Iris pigment epithelial cell (primary cell): ENCODE measurements at regions not wholly inside any gene's neighbourhood (a gene's known extent, or its start where the extent isn't known, plus 50 kb on each side); places are given as distances from the start of the nearest gene placed in this dataset.
"Not testable (repeated sequence)": the region's sequence is repeated elsewhere in the genome, so short reads cannot be mapped to it uniquely, and the experiment has no call there.

ENCODE experiments used
- DNase-seq: peaks from one replicate; pipeline ENCODE4 v3.0.0-alpha.2; 2011; ENCODE audit warnings: low read depth

DNA sequence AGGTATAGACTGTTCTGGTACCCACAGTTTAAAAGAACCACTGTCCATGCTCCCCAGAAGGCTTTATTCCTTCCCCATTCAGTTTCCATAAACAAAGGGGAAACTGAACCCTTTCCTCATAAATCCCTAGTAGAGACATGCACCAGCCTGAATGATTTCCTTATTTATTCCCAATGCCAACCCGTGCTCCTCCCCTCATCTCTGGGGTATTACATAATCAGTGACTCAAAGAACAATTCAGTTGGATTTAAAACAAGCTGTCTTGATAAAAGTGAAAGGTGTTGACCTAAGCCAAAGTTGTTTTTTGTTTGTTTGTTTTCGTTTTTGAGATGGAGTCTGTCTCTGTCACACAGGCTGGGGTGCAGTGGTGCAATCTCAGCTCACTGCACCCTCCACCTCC is 418.5 kb upstream of the CNTNAP5 start:
- no peak for DNase-seq

DNA sequence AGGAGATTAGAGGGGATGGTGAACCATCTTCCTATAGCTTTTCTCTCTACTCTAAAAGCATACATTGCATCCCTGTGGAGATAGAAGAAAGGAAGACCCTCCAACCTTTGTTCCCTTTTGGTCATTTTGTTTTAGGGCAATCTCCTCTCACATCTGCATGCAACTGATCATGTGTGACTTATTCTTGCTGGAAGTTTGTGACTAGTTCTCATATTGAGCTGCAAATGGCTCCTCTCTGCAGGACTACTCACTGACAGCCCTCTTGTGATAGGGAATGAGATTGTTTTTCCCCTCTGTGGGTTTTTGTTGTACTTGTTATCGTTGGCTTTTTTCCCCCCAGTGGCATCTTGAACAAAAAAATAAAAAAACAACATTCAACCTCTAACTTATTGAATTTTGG is 416.0 kb upstream of the CNTNAP5 start:
- DNase-seq, result no peak

DNA sequence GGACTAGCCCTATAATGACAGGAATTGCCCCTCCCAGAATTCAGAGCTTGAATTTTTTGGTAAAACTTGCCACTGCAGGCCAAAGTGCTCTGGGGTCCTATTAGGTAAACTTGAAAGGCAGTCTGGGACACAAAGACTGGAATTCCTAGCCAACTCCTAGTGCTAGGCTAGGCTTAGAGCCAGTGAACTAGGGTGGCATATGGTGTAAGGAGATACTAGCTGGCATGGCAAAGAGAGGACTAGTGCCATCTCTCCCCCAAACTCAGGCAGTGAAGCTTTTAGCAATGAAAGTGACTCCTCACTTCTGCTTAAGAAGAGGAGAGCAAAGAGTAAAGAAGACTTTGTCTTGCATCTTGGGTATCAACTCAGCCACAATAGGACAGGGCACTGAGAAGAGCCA is 410.5 kb upstream of the CNTNAP5 start:
- DNase-seq, result no peak

DNA sequence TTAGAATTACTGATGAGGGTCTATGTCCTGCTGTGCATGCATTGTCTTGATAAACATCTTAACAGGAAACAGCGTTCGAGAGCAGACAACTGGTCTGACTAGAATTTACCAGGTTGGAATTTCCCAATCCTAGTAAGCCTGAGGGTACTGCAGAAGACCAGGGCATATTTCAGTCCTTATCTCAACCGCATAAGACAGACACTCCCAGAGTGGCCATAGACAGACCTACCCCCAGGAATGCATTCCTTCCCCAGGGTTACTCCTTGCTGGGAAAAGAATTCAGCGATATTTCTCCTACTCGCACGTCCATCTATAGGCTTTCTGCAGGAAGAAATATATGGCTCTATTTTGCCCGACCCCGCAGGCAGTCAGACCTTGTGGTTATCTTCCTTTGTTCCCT is 406.4 kb upstream of the CNTNAP5 start:
- DNase-seq, result not testable (repeated sequence)

DNA sequence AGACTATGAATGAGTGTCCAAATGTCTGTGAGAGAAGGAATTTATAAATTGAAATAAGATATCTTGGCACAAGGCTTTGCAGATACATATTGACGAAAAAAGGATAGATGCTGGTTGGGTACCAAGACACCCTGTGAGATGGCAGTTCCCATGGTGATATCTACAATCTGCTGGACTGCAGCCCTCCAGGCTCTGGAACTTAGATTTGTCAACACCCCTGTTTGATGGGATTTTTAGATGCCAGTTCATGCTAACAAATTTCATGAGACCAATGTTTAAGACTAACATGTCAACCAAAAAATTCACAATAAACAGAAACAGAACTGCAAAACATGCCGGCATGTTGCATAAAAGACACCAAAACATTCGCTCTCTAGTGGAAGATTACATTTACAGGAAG is 400.3 kb upstream of the CNTNAP5 start:
- no peak for DNase-seq

DNA sequence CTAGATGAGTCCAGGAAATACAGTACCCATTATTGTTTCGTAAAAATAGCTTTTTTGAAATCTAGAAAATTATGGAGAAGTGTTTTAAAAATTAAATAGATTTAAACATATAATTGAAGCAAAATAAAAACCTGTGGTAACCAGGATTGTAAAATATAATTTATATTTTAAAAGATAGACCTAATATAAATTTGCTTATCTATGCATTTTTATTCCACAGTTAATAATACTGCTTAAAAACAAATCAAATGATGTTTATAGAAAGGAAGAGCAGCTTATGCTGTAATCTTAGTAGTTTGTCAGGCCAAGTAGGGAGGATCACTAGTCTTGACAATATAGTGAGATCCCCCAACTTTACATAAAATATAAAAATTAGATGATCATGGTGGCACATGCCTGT is 388.9 kb upstream of the CNTNAP5 start:
- DNase-seq, result no peak

DNA sequence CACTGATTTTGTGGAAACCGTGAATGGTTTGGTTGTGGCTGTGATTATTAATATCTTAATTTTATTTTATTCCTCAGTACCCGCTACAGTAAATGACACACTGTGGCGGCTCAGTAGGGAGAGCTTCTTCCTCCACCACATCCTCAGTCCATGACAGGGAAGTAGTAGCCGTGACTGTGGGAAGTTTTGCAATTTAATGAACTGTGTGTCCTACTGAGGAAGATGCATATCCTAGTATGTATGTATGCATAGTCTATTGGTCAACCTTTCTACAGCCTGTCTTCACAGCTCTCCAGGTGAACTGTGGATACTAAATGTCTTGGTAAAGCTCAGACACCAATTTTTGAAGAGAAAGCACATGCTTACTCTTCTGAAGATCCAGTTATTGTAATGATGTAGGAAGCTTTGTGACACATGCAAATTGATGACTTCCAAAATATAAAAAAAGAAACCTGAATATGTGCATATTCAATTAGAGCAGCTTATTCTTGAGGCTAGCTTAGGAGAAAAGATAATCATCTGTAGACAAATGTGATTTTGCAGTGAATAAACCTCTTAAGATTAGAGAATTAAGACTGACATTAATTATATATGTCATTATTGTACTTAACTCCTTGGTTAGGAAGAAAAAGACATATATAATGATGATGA is 384.3 kb upstream of the CNTNAP5 start:
- DNase-seq, result no peak

DNA sequence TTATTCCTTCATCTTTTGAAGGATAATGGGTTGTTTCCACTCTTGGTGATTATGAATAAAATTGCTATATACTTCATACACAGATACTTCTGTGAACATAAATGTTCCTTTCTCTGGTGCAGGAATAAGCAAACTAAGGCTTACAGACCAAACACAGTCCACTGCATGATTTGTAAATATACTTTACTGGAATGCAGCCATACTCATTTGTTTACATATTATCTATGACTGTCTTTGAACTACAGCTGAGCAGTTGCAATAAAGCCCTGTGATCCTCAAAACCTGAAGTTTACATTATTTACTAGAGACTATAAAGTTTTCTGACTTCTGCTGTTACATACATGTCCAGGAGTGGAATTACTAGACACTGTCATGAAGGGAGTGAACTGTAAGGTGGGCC is 381.0 kb upstream of the CNTNAP5 start:
- DNase-seq, result no peak

DNA sequence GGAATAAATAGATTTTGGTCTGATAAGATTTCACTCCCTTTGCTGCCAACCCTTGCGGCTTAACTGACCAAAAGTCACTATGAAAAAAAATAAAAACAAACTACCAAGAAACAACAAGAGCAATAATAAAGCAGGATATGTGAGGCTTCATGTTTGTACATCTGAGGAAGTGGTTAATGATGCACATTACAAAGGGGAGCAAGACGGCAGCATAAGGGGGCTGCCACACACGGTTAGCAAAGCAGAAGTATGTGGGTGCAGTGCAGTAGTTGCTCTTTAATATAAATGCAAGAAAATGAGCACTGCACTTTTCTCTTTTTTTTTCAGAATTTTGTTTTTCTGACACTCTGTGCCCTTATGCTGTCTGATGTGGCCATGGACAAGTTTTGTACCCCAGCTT is 377.1 kb upstream of the CNTNAP5 start:
- no peak for DNase-seq

DNA sequence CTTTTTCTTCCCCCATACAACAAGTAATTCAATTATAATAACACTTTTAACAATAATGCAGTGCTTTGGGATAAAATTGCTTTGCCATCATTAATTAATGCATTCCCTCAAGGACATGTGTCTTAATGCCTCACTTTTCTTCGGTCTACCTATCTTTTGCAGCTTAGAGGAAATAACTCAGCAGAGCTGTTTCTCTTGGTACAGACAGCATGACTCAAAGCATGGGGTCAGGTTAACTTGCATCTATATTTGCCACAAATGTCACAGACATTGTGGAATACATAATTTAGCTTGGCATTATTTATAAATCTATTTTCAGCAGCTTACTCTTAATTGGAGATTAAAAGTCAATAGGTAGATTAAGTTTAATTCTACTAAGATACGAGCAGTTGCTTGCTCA is 376.1 kb upstream of the CNTNAP5 start:
- DNase-seq, result no peak

DNA sequence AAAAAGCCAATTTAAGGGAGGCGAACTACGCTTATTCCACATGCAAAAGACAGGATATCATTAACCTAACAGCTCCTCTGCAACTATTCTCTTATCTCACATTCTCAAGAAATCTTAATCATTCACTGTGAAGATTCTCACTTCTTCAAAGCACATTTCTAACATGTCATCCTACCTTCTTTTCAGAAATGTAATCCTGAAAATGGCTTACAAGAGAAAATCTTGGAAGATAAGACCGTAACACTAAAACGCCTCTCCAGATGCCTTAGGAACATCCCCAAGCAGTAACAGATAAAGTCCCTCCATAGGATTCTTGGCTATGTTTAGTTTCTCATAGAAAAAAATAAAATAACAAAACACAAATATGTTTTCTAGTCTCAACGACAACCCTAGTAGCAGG is 373.9 kb upstream of the CNTNAP5 start:
- no peak for DNase-seq

DNA sequence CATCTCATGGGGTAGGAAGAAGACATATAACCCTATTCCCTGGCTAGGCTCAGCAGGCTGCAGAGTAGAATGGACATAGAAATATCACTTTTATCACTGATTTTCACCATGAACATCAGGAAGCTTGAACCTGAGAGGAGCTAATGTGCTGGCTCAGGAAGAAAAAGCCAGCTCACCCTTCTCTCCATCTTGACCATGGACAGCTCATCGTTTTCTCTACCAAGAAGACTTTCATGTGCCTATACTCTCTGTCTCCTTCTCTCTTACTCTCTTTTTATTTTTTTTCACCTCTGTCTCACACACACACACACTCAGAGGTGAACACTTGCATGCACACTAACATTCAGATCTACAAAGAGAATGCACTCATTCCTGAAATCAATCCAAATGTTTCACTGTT is 372.8 kb upstream of the CNTNAP5 start:
- no peak for DNase-seq

DNA sequence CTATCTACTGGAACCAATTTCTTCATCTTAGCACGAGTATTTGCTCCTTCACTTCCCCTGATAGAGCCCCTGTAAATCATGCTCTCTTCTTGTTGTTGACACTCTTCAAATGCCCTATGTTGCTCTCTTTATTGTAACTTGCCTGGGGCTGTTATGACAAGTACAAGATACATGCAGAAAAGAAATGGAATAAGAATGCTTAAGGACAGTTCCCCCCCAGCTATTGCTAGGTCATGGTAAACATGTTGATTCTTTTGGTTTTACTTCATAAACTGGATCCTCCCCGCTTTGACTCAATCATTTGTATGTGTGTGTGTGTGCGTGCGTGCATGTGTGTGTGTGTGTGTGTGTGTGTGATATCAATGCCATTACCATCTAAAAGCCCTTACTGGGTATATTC is 368.5 kb upstream of the CNTNAP5 start:
- no peak for DNase-seq

DNA sequence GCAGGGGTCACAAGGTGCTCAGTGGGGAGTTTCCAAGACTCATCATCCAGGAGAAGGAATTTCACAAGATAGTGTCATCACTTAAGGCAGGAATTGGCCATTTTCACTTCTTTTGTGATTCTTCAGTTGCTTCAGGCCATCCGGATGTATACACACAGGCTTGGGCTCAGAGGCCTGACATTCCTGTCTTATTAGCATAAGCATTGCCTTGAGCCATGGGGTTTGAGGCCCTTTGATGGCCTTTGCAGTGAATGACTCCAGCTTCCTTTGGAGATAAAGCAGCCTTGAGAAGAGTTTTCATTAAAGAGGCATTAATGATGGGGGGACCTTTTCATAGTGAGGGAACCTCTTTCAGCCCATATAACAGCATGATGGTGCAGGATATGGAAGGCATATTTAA is 366.0 kb upstream of the CNTNAP5 start:
- DNase-seq, result no peak

DNA sequence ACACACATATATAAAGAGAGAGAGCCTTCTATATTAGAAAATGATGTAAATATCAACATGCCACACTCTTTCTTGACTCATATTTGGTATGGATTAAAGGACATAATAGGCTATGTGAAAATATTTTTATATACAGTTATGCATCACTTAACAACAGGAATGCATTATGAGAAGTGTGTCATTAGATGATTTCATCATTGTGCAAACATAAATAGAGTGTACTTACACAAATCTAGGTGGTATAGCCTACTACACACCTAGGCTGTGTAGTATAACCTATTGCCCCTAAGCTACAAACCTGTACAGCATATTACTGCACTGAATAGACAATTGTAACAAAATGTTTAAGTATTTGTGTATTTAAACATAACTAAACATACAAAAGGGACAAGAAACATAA is 354.8 kb upstream of the CNTNAP5 start:
- no peak for DNase-seq

DNA sequence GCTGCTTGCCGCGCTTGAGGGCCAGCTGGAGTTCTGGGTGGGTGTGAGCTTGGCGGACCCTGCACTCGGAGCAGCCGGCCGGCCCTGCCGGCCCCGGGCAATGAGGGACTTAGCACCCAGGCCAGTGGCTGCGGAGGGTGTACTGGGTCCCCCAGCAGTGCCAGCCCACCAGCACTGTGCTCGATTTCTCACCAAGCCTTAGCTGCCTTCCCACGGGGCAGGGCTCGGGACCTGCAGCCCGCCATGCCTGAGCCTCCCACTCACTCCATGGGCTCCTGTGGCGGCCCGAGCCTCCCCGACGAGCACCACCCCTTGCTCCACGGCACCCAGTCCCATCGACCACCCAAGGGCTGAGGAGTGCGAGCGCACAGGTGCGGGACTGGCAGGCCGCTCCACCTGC is 341.3 kb upstream of the CNTNAP5 start:
- not testable (repeated sequence) for DNase-seq

DNA sequence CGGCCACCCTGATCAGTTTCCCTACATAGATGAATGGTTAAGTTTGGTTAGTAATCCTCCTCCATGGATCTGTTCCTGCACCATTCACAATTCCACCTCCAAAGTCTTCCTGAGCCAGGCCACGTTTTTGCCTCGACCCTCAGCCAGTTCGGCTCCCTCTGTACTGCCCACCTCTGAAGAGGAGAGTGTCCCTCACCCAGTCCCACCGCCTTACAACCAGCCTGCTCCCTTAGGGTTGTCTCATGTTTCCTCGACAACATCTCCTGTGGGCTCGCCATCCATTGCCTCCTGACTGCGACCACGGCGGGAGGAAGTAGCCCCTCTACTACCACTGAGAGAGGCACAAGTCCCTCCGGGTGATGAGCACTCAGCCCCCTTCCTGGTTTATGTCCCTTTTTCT is 338.0 kb upstream of the CNTNAP5 start:
- no peak for DNase-seq

DNA sequence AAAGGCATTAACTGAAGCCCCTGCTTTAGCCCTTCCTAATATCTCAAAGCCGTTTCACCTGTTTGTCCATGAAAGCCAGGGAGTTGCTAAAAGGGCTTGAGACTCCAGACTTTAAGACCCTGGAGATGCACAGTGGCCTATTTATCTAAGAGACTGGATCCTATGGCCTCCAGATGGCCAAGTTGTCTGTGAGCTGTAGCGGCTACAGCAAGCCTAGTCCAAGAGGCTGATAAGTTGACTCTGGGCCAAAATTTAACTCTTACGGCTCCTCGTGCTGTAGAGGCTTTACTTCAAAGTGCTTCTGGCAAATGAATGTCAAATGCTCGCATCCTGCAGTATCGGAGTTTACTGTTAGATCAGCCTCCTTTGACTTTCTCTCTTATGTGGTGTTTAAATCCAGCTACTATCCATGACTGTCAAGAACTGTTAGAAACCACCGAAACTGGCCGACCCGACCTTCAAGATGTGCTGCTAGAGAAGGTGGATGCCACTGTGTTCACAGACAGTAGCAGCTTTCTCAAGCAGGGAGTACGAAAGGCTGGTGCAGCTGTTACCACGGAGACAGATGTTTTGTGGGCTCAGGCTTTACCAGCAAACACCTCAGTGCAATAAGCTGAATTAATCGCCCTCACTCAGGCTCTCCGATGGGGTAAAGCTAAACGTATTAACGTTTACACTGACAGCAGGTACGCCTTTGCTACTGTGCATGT is 336.7 kb upstream of the CNTNAP5 start:
- DNase-seq, result no peak

DNA sequence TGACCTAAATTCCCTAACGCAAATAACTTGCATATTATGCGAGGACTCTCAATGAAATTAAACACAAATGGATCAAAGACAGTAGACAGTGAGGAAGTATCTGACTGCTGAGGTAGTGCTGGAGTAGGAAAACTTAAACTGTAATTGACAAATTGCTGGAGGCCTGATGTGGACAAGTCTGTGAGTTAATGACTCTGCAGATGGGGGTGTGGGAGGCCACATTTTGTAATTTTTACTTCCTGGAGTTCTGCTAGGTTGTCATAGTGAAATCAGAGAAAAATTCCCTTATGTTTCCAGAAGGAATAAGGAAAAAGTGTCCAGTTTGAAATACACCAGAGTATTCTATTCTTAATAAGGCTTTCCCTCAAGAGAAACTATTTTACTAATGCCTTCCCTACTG is 333.0 kb upstream of the CNTNAP5 start:
- DNase-seq, result no peak

DNA sequence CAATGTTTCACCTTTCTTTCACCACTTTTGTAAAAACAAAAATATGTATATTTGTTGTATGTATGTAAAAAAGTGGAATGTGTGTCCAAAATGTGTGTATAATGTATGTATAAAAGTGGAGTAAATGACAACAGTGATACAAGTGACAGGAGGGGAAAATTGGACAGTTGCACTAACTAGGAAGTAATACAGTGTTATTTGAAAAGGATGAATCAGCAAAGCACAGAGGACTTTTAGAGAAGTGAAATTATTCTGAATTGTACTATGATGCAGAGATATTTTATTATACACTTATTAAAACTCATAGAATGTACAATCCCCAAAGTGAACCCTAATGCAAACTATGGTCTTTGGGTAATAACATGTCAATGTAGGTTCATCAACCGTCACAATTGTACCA is 331.3 kb upstream of the CNTNAP5 start:
- DNase-seq, result no peak

DNA sequence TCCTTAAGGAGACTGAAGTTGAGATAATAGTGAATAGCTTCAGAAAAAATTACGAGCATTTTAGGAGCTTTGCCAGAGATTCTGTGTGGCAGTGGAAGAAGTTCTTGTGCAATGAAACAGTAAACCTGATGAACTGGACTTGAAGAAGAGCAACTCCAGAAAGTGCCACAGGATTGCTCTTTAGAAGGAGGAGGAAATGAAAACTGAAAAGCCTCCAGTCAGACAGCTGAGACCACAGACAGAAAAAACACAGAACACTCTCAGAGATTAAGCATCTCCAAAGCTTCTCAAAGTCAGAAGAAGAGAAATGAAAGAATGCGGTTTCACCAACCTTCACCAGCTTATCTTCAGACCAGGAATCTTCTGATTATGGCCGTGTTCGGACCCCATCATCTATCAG is 329.7 kb upstream of the CNTNAP5 start:
- no peak for DNase-seq

DNA sequence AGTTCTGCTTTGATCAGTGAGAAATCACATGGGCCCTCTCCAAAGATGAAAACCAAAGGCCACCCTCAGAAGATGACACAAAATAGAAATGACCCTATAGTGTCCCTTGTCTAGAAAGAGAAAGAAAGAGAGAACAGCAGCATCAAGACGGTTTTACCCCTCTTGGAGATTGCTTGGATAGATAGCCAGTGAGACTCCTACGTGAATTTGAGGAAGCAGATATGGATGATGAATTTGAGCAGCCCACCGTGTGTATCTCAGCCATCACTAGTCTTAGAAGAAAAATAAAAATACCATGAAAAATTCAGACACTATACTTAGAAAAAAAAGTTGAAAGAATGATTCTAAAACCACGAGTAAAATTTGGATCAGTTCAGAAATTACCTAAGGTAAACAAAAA is 329.1 kb upstream of the CNTNAP5 start:
- no peak for DNase-seq

DNA sequence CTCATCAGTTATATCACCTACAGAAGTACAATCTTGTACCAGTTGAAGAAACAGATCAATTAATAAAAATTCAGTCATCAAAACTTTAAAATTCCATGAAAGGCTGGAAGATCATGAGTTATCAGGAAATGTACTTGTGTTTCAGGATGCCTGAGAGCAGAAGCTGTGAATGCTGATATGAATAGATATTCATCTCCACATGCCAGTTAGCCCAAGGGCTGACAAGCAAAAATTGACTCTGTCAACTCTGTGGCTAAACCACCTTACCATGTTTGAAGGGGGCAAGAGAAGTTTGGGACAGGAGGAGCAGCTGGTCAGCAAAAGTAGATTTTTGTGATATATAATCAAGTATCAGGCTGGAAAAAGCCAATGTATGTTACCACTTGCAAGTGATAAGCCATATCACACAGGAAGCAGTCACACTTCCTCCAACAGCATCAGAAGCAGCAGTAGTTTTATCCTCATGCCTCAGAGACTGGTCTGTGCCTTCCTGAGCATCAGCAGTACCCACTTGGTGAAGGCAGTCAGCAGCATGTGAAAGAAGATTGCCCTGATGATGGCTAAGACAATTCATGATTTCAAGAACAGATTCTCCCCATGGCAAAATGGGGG is 328.2 kb upstream of the CNTNAP5 start:
- DNase-seq, result no peak

DNA sequence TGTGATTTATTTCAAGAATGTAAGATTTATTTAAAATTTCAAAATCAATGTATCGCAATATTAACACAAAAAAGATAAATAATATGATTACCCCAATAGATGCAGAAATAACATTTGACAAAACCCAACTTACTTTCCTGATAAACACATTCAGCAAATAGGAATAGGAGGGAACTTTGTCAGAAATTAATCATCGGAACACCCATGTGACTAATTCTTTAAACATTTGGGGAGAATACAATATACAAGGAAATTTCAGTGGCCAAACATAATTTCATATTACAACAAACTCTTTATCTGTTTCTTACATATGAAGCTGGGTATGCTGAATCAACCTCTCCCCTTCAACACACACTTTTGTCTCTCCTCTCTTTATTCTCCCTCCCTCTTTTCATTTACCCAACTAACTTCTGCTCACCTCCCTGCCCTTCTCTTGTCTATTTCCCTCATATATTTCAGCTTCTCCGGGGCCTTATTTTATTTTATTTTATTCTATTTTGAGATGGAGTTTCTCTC is 309.6 kb upstream of the CNTNAP5 start:
- no peak for DNase-seq
